GM23248 (cell line): ENCODE measurements at regions not wholly inside any gene's neighbourhood (a gene's known extent, or its start where the extent isn't known, plus 50 kb on each side); places are given as distances from the start of the nearest gene placed in this dataset.

Experiments used
- DNase-seq: peaks from one replicate; pipeline ENCODE4 v3.0.0-alpha.2; 2015
- H2AFZ ChIP-seq: fragments of 200-600 bp; sonication (generic); 2 replicates; pipeline ENCODE4 v1.6.1; 2016; ENCODE audit warnings: antibody characterized with exemption
- H3F3A ChIP-seq: fragments of 200-600 bp; sonication (generic); 2 replicates; pipeline ENCODE4 v1.6.1; 2016; ENCODE audit warnings: mild to moderate bottlenecking, antibody characterized with exemption, mixed run types; ENCODE audit not compliant: insufficient read depth
- H3K27ac ChIP-seq: fragments of 200-600 bp; sonication (generic); 2 replicates; pipeline ENCODE4 v1.5.1; 2016; ENCODE audit warnings: mild to moderate bottlenecking
- H3K27me3 ChIP-seq: fragments of 200-600 bp; sonication (generic); replicated peaks from 2 replicates; pipeline ENCODE4 v1.6.1; 2016; ENCODE audit warnings: mild to moderate bottlenecking; ENCODE audit not compliant: insufficient read depth
- H3K36me3 ChIP-seq: fragments of 200-600 bp; sonication (generic); 2 replicates; pipeline ENCODE4 v1.6.1; 2016; ENCODE audit warnings: low read depth, mild to moderate bottlenecking
- H3K4me1 ChIP-seq: fragments of 200-600 bp; sonication (generic); 2 replicates; pipeline ENCODE4 v1.6.1; 2016; ENCODE audit warnings: mild to moderate bottlenecking; ENCODE audit not compliant: insufficient read depth
- H3K4me2 ChIP-seq: fragments of 200-600 bp; sonication (generic); one replicate; pipeline ENCODE4 v1.6.1; 2016; ENCODE audit warnings: mild to moderate bottlenecking; ENCODE audit not compliant: unreplicated experiment
- H3K4me3 ChIP-seq: fragments of 200-600 bp; sonication (generic); 2 replicates; pipeline ENCODE4 v1.5.1; 2016; ENCODE audit warnings: mild to moderate bottlenecking
- H3K79me2 ChIP-seq: fragments of 200-600 bp; sonication (generic); 2 replicates; pipeline ENCODE4 v1.6.1; 2016; ENCODE audit warnings: mild to moderate bottlenecking; ENCODE audit not compliant: insufficient read depth
- H3K9ac ChIP-seq: fragments of 200-600 bp; sonication (generic); 2 replicates; pipeline ENCODE4 v1.6.1; 2016; ENCODE audit warnings: mild to moderate bottlenecking
- H3K9me2 ChIP-seq: fragments of 200-600 bp; sonication (generic); 2 replicates; pipeline ENCODE4 v1.6.1; 2016; ENCODE audit warnings: mixed run types, mild to moderate bottlenecking, moderate library complexity; ENCODE audit not compliant: insufficient read depth
- H3K9me3 ChIP-seq: fragments of 200-600 bp; sonication (generic); one replicate; pipeline ENCODE4 v1.6.1; 2017; ENCODE audit warnings: low read depth
- H4K20me1 ChIP-seq: fragments of 200-600 bp; sonication (generic); 2 replicates; pipeline ENCODE4 v1.6.0; 2016; ENCODE audit not compliant: insufficient read depth
- EZH2 ChIP-seq: fragments of 200-600 bp; sonication (generic); IDR thresholded peaks from 2 replicates; pipeline ENCODE4 v1.6.1; 2018; ENCODE audit warnings: antibody characterized with exemption, mild to moderate bottlenecking; ENCODE audit not compliant: insufficient read depth, poor library complexity, severe bottlenecking
- EZH2phosphoT487 ChIP-seq: fragments of 200-600 bp; sonication (generic); IDR thresholded peaks from 2 replicates; pipeline ENCODE4 v1.6.1; 2018; ENCODE audit warnings: antibody characterized with exemption, moderate library complexity, mild to moderate bottlenecking, low read depth; ENCODE audit not compliant: insufficient read depth
- WGBS, 2 experiments: methylation state at CpG; one replicate each; pipeline ENCODE4 v1.1.6; 2015 to 2017; ENCODE audit warnings: low lambda C conversion rate in 2 of 2, low coverage in 1 of 2; ENCODE audit errors: missing lambda C conversion rate in 2 of 2; 5-methylcytosine and 5-hydroxymethylcytosine counted together
- in situ Hi-C: fragments of 300-500 bp; cut with MboI; formaldehyde crosslinking; loops from 2 replicates; pipeline ENCODE4 v1.15.0; 2020

- Histone ChIP-seq H4K20me1 (no peaks in the 10 kb centered on the region), H2AFZ (no peak overlapping the region), H3F3A (no peaks in the 10 kb centered on the region), H3K4me3 (no peak overlapping the region), H3K36me3 (no peaks in the 10 kb centered on the region), H3K9ac (no peak overlapping the region), H3K9me3 (peaks cover 4% of the 10 kb centered on the region), H3K27me3 (peaks cover 4% of the 10 kb centered on the region; the same call in 1 of the 2 replicates), H3K27ac (no peak overlapping the region), H3K79me2 (no peaks in the 10 kb centered on the region), H3K4me2 (no peak overlapping the region), H3K9me2 (no peaks in the 10 kb centered on the region), H3K4me1 (no peaks in the 10 kb centered on the region)
- 0 to 6% methylated on average over 1 of the region's 1 CpG for WGBS, 2 experiments
- no peak for DNase-seq
- TF ChIP-seq EZH2phosphoT487 (no peak), EZH2 (no peak)
- in situ Hi-C loops: no loop called here
These were observed 519.6 kb downstream of the ETS1 start for GRCh38 chr11:128067780-128068179.

DNA sequence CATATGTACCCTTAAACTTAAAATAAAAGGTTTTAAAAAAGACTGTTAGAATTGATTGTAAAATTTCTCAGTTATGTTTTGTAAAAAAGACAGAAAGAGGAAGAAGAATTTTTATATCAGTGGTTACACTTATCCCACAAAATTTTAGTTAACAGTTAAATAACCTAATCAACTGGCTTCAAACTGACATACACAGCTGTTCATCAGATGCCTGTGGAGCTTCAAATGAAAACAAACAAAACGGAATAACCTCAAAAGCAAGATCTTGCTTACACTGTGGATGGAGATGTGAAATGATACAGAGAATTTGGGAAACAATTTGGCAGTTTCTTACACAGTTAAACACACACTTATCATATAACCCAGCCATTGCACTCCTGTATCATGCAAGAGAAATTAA is 521.0 kb downstream of the ETS1 start:
- H3K9me2 ChIP-seq: no peaks in the 10 kb centered on the region
- WGBS, 2 experiments: 41 to 55% methylated on average over 1 of the region's 1 CpG
- no peak overlapping the region for H3K4me2 ChIP-seq
- H3K9ac ChIP-seq: no peak overlapping the region
- H3K9me3 ChIP-seq: peaks cover 4% of the 10 kb centered on the region
- H3F3A ChIP-seq: no peaks in the 10 kb centered on the region
- H4K20me1 ChIP-seq: no peaks in the 10 kb centered on the region
- no peak overlapping the region for H2AFZ ChIP-seq
- H3K4me3 ChIP-seq: no peak overlapping the region
- no peak overlapping the region for H3K27ac ChIP-seq
- no peaks in the 10 kb centered on the region for H3K4me1 ChIP-seq
- H3K79me2 ChIP-seq: no peaks in the 10 kb centered on the region
- in situ Hi-C loops: no loop called here
- H3K27me3 ChIP-seq: peaks cover 4% of the 10 kb centered on the region; the same call in 1 of the 2 replicates
- DNase-seq: no peak
- no peaks in the 10 kb centered on the region for H3K36me3 ChIP-seq
- no peak for TF ChIP-seq EZH2
- no peak for TF ChIP-seq EZH2phosphoT487

- TF ChIP-seq EZH2phosphoT487 (no peak), EZH2 (no peak)
- Histone ChIP-seq H3K27me3 (no peaks in the 10 kb centered on the region), H3K4me1 (no peaks in the 10 kb centered on the region), H3K9ac (no peak overlapping the region), H3K9me3 (peaks cover 4% of the 10 kb centered on the region), H3F3A (no peaks in the 10 kb centered on the region), H3K36me3 (no peaks in the 10 kb centered on the region), H3K4me2 (no peak overlapping the region), H3K4me3 (no peak overlapping the region), H4K20me1 (no peaks in the 10 kb centered on the region), H3K9me2 (no peaks in the 10 kb centered on the region), H3K79me2 (no peaks in the 10 kb centered on the region), H3K27ac (no peak overlapping the region), H2AFZ (no peak overlapping the region)
- DNase-seq: no peak
- 70 to 89% methylated on average over 5 of the region's 5 CpGs for WGBS, 2 experiments
- in situ Hi-C loops: no loop called here
These were observed 526.0 kb downstream of the ETS1 start for GRCh38 chr11:128061281-128061871.

DNA sequence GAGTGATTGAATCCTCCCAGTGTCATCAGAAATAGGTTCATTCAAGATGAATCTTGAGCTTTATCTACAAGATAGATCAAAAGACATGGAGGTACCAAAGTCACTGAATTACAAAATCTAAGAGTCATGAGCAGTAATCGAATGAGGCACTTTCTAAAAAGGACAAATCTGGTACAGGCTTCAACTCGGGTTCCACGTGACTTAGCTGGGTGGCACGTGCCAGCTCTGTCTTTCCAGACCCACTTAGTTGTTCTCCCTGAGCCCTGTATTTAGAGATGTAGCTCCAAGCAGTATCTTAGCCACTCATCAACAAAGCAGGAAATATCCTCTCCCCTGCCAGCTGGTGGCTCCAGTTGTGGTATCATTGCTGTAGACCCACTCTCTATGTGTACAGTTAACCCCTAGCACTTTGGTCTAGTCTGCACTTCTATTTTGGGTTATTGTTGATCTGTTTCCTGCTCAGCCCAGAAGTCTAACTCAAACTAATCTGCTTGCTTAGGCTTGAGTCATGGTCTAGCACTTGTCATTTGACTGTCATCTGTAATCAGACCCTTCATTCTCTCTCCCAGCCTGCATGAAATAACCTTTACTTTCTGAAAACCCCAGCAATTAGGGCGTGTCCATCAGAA is 528.7 kb downstream of the ETS1 start:
- no peaks in the 10 kb centered on the region for H3K9me3 ChIP-seq
- no peak overlapping the region for H3K4me2 ChIP-seq
- H3K27ac ChIP-seq: no peak overlapping the region
- H4K20me1 ChIP-seq: no peaks in the 10 kb centered on the region
- no peak overlapping the region for H3K9ac ChIP-seq
- in situ Hi-C loops: no loop called here
- no peak for DNase-seq
- no peaks in the 10 kb centered on the region for H3K27me3 ChIP-seq
- no peak overlapping the region for H3K4me3 ChIP-seq
- WGBS, 2 experiments: 72 to 76% methylated on average over 5 of the region's 5 CpGs
- no peak for TF ChIP-seq EZH2
- TF ChIP-seq EZH2phosphoT487: no peak
- no peaks in the 10 kb centered on the region for H3K36me3 ChIP-seq
- no peaks in the 10 kb centered on the region for H3K9me2 ChIP-seq
- peaks cover 22% of the 10 kb centered on the region for H3F3A ChIP-seq
- no peaks in the 10 kb centered on the region for H3K79me2 ChIP-seq
- no peak overlapping the region for H2AFZ ChIP-seq
- peaks cover 19% of the 10 kb centered on the region for H3K4me1 ChIP-seq
